ENCODE measurements at regions not wholly inside any gene's neighbourhood (a gene's known extent, or its start where the extent isn't known, plus 50 kb on each side); places are given as distances from the start of the nearest gene placed in this dataset.

- no TSS peak for BruUV-seq (replicated peaks)
- H2AFZ ChIP-seq (ENCODE audit: low read length) = peak overlapping the region; percentile 3; the same call in 1 of the 2 replicates
- H3K4me1 ChIP-seq (ENCODE audit: insufficient read depth, low read length, poor library complexity, severe bottlenecking) = peaks cover 100% of the 10 kb centered on the region
- H3K4me2 ChIP-seq (ENCODE audit: low read length) = peak overlapping the region; percentile 73
- H3K79me2 ChIP-seq (ENCODE audit: insufficient read depth, low read depth, low read length) = no peaks in the 10 kb centered on the region
- CTCF ChIA-PET (ENCODE audit: unreplicated experiment) = interaction anchor here (0.6 to 3.5 kb wide), 7 partner anchors 11 to 170 kb away, joined by 3 to 36 read pairs (median 4); no protein-coding TSS in a partner anchor
- peak overlapping the region; percentile 23 for H3K4me3 ChIP-seq (ENCODE audit: low read depth, low read length, poor library complexity, severe bottlenecking)
- no peaks in the 10 kb centered on the region for H3K36me3 ChIP-seq (ENCODE audit: insufficient read depth, low read length)
- H4K20me1 ChIP-seq (ENCODE audit: insufficient read depth, low read length) = no peaks in the 10 kb centered on the region
- DNase-seq (ENCODE audit: low spot score) = peak; percentile 84
- H3K9me3 ChIP-seq (ENCODE audit: low read length) = no peaks in the 10 kb centered on the region
- TF ChIP-seq, protein P1, sequence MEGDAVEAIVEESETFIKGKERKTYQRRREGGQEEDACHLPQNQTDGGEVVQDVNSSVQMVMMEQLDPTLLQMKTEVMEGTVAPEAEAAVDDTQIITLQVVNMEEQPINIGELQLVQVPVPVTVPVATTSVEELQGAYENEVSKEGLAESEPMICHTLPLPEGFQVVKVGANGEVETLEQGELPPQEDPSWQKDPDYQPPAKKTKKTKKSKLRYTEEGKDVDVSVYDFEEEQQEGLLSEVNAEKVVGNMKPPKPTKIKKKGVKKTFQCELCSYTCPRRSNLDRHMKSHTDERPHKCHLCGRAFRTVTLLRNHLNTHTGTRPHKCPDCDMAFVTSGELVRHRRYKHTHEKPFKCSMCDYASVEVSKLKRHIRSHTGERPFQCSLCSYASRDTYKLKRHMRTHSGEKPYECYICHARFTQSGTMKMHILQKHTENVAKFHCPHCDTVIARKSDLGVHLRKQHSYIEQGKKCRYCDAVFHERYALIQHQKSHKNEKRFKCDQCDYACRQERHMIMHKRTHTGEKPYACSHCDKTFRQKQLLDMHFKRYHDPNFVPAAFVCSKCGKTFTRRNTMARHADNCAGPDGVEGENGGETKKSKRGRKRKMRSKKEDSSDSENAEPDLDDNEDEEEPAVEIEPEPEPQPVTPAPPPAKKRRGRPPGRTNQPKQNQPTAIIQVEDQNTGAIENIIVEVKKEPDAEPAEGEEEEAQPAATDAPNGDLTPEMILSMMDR (conservative IDR thresholded peaks at IDR 0.05; ENCODE audit: low read length) = no peak; the same call in 1 of the 2 replicates
- no peak for TF ChIP-seq EZH2phosphoT487 (IDR thresholded peaks at IDR 0.05; ENCODE audit: borderline replicate concordance, low read depth, low read length)
- intact Hi-C loops (cut with micrococcal nuclease; ENCODE audit: unreplicated experiment) = no loop called here
- POLR2A ChIA-PET = interaction anchor here (0.7 to 7.2 kb wide), 14 partner anchors 10 to 95 kb away, joined by 3 to 81 read pairs (median 4); no protein-coding TSS in a partner anchor
- H3K27ac ChIP-seq (ENCODE audit: low read depth, low read length, poor library complexity, severe bottlenecking) = peak overlapping the region; percentile 97
- H3K9me2 ChIP-seq (ENCODE audit: insufficient read depth, low read length) = no peaks in the 10 kb centered on the region
Measured at GRCh38 chr15:31265090-31265870, 61.4 kb upstream of the KLF13 start.

- Histone ChIP-seq H4K20me1 (ENCODE audit: insufficient read depth, low read length) (no peaks in the 10 kb centered on the region), H3K27ac (ENCODE audit: low read depth, low read length, poor library complexity, severe bottlenecking) (peak overlapping the region; percentile 97), H3K9me3 (ENCODE audit: low read length) (no peaks in the 10 kb centered on the region), H3K4me2 (ENCODE audit: low read length) (peak overlapping the region; percentile 73), H3K4me3 (ENCODE audit: low read depth, low read length, poor library complexity, severe bottlenecking) (peak overlapping the region; percentile 35), H3K36me3 (ENCODE audit: insufficient read depth, low read length) (no peaks in the 10 kb centered on the region), H3K4me1 (ENCODE audit: insufficient read depth, low read length, poor library complexity, severe bottlenecking) (peaks cover 100% of the 10 kb centered on the region), H3K9me2 (ENCODE audit: insufficient read depth, low read length) (no peaks in the 10 kb centered on the region), H3K79me2 (ENCODE audit: insufficient read depth, low read depth, low read length) (no peaks in the 10 kb centered on the region), H2AFZ (ENCODE audit: low read length) (peak overlapping the region; percentile 2; the same call in 1 of the 2 replicates)
- peak; percentile 95 for DNase-seq (ENCODE audit: low spot score)
- CTCF ChIA-PET (ENCODE audit: unreplicated experiment) = interaction anchor here (0.7 to 1.8 kb wide), 3 partner anchors 37 to 95 kb away, joined by 3 to 5 read pairs (median 4); no protein-coding TSS in a partner anchor
- BruUV-seq (replicated peaks) = no TSS peak
- intact Hi-C loops (cut with micrococcal nuclease; ENCODE audit: unreplicated experiment) = loop anchor here (1.0 kb wide), 7 partner anchors 30 to 191 kb away; partner anchors contain the start of gene KLF13
- TF ChIP-seq, protein P1 (conservative IDR thresholded peaks at IDR 0.05; ENCODE audit: low read length) = peak; percentile 58; the same call in 1 of the 2 replicates
- TF ChIP-seq EZH2phosphoT487 (IDR thresholded peaks at IDR 0.05; ENCODE audit: borderline replicate concordance, low read depth, low read length) = no peak
- POLR2A ChIA-PET = interaction anchor here (0.7 to 7.2 kb wide), 12 partner anchors 10 to 63 kb away, joined by 3 to 81 read pairs (median 4); no protein-coding TSS in a partner anchor
Measured at GRCh38 chr15:31265871-31266711, 60.5 kb upstream of the KLF13 start.

Measured in OCI-LY7 (cell line).